HG02571 (cell line): ENCODE measurements at regions not wholly inside any gene's neighbourhood (a gene's known extent, or its start where the extent isn't known, plus 50 kb on each side); places are given as distances from the start of the nearest gene placed in this dataset.
A peak's percentile ranks its signal among the peaks of the same experiment; 100 is the strongest.
"Not testable (repeated sequence)": the region's sequence is repeated elsewhere in the genome, so short reads cannot be mapped to it uniquely, and the experiment has no call there.

Experiments used
- ATAC-seq: cut with Tn5 transposase; IDR thresholded peaks from one replicate; pipeline ENCODE4 v1.9.1; 2021; ENCODE audit warnings: mild to moderate bottlenecking, moderate library complexity; ENCODE audit not compliant: unreplicated experiment

DNA sequence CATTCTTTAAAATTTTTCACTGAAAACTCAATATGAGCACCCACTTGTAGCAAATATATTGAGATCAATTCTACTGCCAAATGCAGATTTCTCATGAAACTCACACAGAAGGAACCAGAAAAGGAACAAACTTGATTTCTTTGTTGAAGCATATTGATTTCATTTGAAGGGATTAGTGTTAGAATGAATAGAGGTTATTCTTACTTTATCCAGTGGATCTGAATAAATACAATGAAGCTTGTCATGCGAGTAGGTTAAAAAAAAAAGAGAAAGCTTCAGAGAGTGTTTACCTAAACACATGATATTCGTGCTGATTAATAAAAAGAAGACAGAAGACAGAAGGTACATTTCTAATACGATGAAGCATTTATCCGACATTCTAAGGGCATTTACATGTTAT, 226.7 kb upstream of the ZSWIM2 start:
- ATAC-seq, result no peak

DNA sequence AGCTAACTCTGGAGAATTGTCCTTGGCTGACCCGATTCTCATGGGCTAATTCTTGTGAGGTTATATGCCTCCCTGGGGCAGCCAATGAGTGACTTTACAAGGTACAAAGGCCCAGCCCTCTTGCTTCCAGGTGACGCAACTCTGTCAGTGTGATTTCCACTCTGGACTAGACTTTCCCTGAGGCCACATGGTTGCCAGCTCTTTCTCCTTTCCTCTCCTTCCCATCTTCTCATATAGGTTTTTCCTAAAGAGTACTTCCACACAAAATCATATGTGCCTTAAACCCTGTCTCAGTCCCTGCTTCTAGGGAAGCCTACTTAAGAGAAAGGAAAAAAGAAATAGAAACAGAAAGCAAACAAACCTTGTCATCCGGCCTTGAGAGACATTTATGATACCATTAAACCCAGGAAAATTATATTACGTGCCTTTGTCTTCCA, 226.2 kb upstream of the ZSWIM2 start:
- ATAC-seq, result no peak

DNA sequence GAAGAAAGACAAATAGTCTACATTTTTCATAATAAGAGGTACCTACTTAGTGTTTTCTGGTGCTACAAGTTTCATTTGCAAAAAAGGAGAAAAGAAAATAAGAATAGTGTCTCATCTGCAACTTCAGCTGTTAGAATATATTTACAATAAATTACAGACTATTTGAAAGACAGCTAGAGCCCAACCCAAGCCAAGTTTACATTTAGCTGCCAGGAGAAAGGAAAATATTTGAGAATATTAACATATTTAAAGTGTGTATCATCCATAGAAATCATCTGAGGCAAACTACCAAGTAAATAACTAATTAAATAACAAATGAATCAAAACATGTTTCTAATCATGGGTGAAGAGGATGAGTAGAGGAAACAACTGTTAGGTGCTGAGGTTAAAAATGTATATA, 209.2 kb upstream of the ZSWIM2 start:
- no peak for ATAC-seq

GRCh38 chr2:187057466-187057865, 208.5 kb upstream of the ZSWIM2 start:
- no peak for ATAC-seq

DNA sequence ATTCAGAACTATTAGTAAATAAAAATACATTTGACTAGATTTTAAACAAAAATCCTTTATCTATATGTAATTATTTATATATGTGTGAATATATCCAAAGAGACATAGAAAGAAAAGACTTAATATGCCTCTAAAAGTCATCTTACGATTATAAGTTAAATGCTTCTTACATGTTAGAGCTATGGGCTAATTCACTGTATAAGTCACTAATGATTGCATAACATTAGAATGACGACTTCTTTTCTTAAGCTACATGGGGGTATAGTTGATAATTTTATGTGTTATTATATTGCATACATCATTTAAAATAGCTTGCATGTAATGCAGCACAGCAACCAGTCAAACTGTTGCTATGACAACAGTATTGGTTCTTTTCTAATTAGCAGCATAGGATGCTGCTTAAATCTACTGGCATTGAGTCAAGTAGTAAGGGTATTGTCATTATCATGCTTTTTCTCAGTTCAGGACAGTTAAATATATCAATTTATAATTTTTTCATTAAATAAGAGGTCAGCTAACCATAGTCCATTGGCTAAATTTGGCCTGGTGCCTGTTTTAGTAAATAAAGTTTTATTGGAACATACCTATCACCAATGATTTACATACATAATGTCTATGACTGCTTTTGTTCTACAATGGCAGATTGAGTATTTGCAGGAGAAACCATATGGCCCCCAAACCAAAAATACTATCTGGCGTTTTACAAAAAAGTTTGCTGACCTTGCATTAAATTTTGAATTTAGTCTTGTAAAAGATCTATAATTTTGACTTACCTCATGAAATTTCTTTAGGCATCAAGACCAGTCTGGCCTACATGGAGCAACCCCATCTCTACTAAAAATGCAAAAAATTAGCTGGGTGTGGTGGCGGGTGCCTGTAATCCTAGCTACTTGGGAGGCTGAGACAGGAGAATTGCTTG, 207.7 kb upstream of the ZSWIM2 start:
- no peak for ATAC-seq

DNA sequence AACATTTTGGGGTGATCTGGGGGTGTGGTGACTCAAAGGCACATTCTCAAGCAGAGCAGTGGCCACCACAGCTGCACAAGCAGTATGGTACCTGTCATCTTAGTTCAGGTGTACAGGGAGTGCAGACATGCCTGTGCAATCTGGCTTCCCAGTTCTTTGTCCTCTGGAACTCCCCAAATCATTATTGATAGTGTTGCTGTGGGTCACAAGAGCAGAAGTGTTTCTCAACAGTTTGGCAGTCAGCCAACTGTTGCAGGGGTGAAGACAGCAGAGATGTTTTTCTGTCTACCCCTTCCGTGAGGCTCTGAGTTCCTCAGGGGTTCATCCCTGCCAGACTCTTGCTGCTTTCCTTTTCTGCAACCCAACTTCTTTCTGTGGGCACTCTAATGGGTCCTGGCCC, 206.5 kb upstream of the ZSWIM2 start:
- ATAC-seq, result no peak

GRCh38 chr2:187054501-187055319, 205.7 kb upstream of the ZSWIM2 start:
- ATAC-seq, result no peak

- peak; percentile 88 for ATAC-seq
These were observed 202.4 kb upstream of the ZSWIM2 start for GRCh38 chr2:187051350-187051749.

DNA sequence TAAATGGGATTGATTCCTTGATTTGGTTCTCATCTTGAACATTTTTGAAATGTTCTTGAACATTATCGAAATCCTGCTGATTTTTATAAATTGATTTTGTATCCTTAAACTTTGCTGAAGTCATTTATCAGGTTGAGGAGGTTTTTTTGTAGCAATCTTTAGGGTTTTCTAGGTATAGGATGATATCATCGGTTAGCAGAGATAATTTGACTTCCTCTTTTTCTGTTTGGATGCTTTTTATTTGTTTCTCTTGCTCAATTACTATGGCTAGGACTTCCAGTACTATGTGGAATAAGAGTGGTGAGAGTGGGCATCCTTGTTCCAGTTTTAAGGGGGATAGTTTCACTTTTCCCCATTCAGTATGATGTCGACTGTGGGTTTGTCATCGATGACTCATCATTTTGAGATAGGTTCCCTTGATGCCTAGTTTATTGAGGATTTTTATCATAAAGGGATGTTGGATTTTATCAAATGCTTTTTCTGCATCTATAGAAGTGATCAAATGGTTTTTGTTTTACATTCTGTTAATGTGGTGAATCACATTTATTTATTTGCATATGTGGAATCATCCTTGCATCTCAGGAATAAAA, 201.5 kb upstream of the ZSWIM2 start:
- ATAC-seq, result no peak

- no peak for ATAC-seq
These were observed 188.3 kb upstream of the ZSWIM2 start for GRCh38 chr2:187037310-187037709.

DNA sequence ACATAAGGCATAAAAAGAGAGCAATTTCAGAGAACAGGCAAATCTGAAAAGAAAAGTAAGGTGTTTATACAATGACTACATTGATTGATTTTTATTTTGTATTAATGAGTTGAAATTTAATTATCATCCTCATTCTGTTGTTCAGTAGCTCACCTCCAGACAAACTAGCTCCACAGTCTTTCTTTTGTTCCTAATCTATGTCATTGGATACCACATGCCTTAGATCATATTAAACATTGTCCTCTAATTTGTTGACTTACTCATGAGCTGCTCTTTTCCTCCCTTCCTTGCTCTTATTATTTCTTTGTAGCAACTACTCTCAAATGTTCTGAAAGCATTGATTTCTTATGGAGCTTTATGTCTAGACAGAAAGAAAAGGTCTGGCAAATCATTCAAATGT, 185.5 kb upstream of the ZSWIM2 start:
- ATAC-seq, result no peak

DNA sequence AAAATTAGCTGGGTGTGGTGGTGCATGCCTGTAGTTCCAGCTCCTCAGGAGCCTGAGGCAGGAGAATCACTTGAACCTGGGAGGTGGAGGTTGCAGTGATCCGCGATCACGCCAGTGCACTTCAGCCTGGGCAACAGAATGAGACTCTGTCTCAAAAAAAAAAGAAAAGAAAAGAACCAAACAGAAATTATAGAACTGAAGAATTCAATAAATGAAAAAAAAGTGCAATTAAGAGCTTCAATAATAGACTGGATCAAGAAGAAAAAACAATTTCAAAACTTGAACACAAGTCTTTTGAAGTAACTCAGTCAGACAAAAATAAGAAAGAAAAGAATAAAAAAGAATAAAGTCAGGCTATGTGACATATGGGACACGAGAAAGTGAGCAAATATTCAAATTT, 175.8 kb upstream of the ZSWIM2 start:
- no peak for ATAC-seq

- not testable (repeated sequence) for ATAC-seq
These were observed 175.0 kb upstream of the ZSWIM2 start for GRCh38 chr2:187023996-187024395.

DNA sequence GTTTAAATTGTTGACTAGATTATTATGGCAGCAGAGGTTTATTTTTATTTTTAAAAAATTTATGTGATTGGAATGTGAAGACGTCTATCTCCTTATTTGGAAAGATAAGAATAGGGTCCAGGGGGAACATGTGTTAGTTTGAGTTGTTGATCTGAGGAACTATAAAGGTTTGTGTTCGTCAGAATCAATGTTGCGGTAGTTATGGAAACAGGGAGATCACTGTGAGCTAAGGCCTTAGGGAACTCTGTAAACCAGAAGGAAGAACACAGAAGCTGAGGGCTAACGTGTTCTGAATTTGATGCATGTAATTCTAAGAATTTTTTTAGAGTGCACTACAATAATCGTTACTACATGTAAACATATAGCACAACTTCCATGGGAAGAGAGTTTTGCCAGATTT, 168.5 kb upstream of the ZSWIM2 start:
- ATAC-seq, result no peak

GRCh38 chr2:187013058-187013457, 164.1 kb upstream of the ZSWIM2 start:
- no peak for ATAC-seq

DNA sequence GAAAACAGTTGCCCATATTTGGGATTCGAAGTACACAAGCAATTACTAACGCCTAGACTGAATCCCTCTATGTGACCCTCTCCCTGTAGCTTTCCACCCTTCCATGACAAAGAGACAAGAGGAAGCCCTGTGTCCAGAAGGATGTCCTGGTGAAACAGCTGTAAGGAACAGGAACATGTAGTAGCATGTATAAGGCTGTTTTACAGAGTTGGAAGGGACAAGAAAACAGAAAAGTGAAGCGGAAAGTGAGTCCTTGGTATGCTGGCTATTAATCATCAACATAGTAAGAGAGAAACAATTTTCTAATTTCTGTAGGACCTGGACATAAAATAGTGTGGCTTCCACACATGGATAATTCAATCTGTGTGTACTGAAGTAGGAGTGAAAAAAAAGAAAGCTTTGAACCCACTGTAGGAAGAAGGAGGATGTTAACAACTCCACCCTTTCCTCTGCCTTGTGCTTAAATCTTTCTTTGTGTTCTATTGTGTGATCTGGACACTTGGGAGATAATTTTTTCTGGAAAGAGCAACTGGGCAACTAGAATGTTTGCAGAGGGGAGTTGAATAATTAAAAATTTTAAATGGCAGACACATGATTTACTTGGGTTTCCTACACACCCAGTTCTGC, 162.3 kb upstream of the ZSWIM2 start:
- ATAC-seq, result no peak

DNA sequence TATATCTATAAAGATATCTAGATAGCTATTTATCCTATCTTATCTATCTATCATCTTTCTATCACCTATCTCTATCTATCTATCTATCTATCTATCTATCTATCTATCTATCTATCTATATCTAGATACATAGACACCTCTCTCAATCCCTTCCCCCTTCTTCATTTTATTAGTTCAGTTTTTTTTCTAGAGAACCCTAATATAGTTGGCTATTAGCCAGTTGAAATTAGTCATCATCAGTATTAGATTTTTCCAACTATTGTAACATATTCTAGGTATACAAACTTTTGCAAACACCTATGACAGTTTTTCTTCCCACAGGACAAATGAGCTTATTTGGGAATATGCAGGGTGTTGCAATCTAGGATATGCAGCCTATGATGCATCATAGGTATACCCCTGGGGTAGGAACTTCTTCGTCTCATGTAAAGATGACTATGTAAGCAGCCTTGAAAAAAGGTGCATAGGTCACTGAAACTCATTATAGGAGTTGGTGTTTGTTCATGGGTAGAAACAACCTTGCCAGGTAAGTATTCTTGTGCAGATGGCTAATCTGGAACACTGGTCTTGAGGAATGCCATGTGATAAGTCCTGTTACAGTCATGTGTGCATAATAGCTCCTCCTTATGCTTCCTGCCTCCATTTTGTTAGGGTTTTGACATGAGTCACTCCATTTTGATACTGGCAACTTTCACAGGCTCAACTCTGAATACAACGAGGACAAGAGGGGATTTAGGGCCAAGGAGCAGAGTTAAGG, 160.7 kb upstream of the ZSWIM2 start:
- no peak for ATAC-seq

- no peak for ATAC-seq
These were observed 159.1 kb upstream of the ZSWIM2 start for GRCh38 chr2:187008111-187008510.

- ATAC-seq, result no peak
These were observed 154.6 kb upstream of the ZSWIM2 start for GRCh38 chr2:187003611-187004010.

DNA sequence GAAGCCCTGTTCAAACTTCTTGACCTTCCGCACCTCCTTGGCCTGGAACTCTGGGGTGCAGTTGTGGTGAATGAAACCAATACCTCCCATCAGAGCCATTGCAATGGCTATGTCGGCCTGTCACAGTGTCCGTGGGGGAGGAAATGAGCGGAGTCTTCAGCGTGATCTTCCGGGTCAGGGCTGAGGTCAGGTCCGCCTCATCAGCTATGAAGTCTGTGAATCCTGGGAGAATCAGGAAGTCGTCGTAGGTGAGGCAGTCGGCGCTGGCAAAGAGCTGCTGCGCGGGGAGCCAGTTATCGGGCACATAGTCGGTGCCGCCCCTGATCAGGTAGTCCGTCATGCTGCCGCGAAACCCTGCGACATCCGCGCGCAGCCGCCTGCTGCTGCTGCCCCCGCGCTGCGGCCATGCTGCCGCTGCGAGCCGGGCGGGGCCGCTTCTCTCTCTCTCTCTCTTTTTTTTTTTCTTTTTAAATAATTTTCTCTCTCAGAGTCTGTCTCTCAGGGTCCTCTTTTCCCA, 154.1 kb upstream of the ZSWIM2 start:
- no peak for ATAC-seq
